Neural progenitor cell (in vitro differentiated cells): ENCODE measurements at regions not wholly inside any gene's neighbourhood (a gene's known extent, or its start where the extent isn't known, plus 50 kb on each side); places are given as distances from the start of the nearest gene placed in this dataset.

Experiments used
- CTCF ChIP-seq: fragments of 200-600 bp; sonication (generic); IDR thresholded peaks from 2 replicates; pipeline ENCODE4 v1.5.1; 2017; ENCODE audit warnings: antibody characterized with exemption, mild to moderate bottlenecking
- EZH2 ChIP-seq: fragments of 200-600 bp; sonication (generic); IDR thresholded peaks from 2 replicates; pipeline ENCODE4 v1.6.1; 2017; ENCODE audit warnings: antibody characterized with exemption, mild to moderate bottlenecking, moderate library complexity

DNA sequence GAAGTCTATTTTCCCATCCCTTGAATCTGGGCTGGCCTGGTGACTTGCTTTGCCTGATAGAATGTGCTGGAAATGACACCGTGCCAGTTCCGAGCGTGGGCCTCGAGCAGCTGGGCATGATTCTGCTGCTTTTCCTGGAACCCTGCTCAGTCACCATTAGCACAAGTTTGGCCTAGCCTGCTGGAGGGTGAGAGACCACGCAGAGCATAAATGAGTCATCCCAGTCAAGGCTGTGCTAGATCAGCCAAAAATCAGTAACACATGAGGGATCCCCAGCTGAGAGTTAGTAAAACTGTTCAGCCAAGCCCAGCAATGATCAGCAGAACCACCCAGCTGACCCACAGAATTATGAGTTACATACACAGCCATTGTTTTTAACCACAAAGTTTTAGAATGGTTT, 74.8 kb upstream of the TOP1 start:
- TF ChIP-seq EZH2 (no peak), CTCF (no peak)
